HEK293 (cell line): ENCODE measurements at regions not wholly inside any gene's neighbourhood (a gene's known extent, or its start where the extent isn't known, plus 50 kb on each side); places are given as distances from the start of the nearest gene placed in this dataset.

ENCODE experiments used
- CTCF ChIP-seq: fragments of 450-650 bp; formaldehyde crosslinking; IDR thresholded peaks from 2 replicates; pipeline ENCODE4 v1.5.1; 2016; ENCODE audit warnings: missing biosample characterization, missing genetic modification characterization
- HIC1 ChIP-seq: fragments of 450-650 bp; formaldehyde crosslinking; IDR thresholded peaks from 2 replicates; pipeline ENCODE4 v1.5.1; 2016; ENCODE audit warnings: missing biosample characterization, missing genetic modification characterization
- REST ChIP-seq: fragments of 450-650 bp; formaldehyde crosslinking; IDR thresholded peaks from 2 replicates; pipeline ENCODE4 v1.5.1; 2016; ENCODE audit warnings: missing biosample characterization, missing genetic modification characterization
- YY1 ChIP-seq: fragments of 450-650 bp; formaldehyde crosslinking; IDR thresholded peaks from 2 replicates; pipeline ENCODE4 v1.5.1; 2018; ENCODE audit warnings: missing biosample characterization, missing genetic modification characterization

- no peak for TF ChIP-seq CTCF (tag by site-specific recombination)
- TF ChIP-seq REST (tag by site-specific recombination): no peak
- no peak for TF ChIP-seq YY1
- TF ChIP-seq HIC1 (tag by site-specific recombination): no peak
Observed at GRCh38 chr6:145367149-145367548, 368.2 kb downstream of the EPM2A start.
